ENCODE measurements at regions not wholly inside any gene's neighbourhood (a gene's known extent, or its start where the extent isn't known, plus 50 kb on each side); places are given as distances from the start of the nearest gene placed in this dataset.

DNA sequence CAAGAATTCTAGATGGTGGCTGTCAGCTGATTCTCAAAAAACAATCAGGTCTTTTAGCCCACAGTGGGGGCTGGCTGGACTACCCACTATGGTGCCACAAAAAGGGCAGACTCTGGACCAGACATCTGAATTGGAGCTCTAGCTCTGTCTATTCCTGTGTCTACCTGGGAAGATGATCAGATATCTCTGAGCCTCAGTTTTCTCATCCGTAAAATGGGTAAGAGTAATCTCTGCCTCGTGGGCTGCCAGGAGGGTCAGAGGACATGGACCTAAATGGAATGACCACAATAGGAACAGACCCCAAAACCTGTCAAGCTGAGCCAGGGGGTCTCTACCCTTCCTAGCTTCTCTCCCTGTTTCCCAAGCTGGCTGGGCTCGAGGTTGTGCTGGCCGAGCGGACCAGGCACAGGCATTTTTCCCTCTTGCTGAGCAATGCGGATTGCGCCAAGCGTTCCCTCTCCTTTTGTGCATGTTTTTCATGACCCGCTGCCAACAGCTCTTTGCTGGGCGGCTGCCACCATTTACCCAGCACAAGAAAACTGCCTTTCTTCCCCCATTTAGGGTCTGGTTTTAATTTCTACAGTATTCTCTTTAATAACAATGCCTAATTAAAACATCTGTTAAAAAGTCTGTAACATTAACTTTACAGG, 74.7 kb upstream of the MAFB start:
- Mint-ChIP-seq H3K27ac (ENCODE audit: unreplicated experiment) (no peak overlapping the region), H3K27me3 (ENCODE audit: low read depth) (peaks cover 18% of the 10 kb centered on the region), H3K36me3 (ENCODE audit: low read depth) (no peaks in the 10 kb centered on the region), H3K4me1 (ENCODE audit: low read depth) (no peaks in the 10 kb centered on the region), H3K9me3 (ENCODE audit: low read depth) (peaks cover 3% of the 10 kb centered on the region), H3K4me3 (ENCODE audit: unreplicated experiment) (no peak overlapping the region)
- TF ChIP-seq, protein P1, sequence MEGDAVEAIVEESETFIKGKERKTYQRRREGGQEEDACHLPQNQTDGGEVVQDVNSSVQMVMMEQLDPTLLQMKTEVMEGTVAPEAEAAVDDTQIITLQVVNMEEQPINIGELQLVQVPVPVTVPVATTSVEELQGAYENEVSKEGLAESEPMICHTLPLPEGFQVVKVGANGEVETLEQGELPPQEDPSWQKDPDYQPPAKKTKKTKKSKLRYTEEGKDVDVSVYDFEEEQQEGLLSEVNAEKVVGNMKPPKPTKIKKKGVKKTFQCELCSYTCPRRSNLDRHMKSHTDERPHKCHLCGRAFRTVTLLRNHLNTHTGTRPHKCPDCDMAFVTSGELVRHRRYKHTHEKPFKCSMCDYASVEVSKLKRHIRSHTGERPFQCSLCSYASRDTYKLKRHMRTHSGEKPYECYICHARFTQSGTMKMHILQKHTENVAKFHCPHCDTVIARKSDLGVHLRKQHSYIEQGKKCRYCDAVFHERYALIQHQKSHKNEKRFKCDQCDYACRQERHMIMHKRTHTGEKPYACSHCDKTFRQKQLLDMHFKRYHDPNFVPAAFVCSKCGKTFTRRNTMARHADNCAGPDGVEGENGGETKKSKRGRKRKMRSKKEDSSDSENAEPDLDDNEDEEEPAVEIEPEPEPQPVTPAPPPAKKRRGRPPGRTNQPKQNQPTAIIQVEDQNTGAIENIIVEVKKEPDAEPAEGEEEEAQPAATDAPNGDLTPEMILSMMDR (IDR thresholded peaks at IDR 0.05), result no peak
- DNase-seq (ENCODE audit: low spot score), result no peak

GRCh38 chr20:40765814-40766480, 76.9 kb upstream of the MAFB start:
- H3K36me3 Mint-ChIP-seq (ENCODE audit: low read depth), result no peaks in the 10 kb centered on the region
- no peaks in the 10 kb centered on the region for H3K4me1 Mint-ChIP-seq (ENCODE audit: low read depth)
- H3K4me3 Mint-ChIP-seq (ENCODE audit: unreplicated experiment), result no peak overlapping the region
- no peak overlapping the region for H3K27ac Mint-ChIP-seq (ENCODE audit: unreplicated experiment)
- DNase-seq (ENCODE audit: low spot score), result no peak
- H3K27me3 Mint-ChIP-seq (ENCODE audit: low read depth), result peaks cover 17% of the 10 kb centered on the region
- TF ChIP-seq, protein P1 (IDR thresholded peaks at IDR 0.05), result no peak
- H3K9me3 Mint-ChIP-seq (ENCODE audit: low read depth), result peaks cover under 1% of the 10 kb centered on the region

GRCh38 chr20:40766790-40767614, 78.0 kb upstream of the MAFB start:
- DNase-seq (ENCODE audit: low spot score), result no peak
- Mint-ChIP-seq H3K27me3 (ENCODE audit: low read depth) (peaks cover 20% of the 10 kb centered on the region), H3K4me3 (ENCODE audit: unreplicated experiment) (no peak overlapping the region), H3K4me1 (ENCODE audit: low read depth) (no peaks in the 10 kb centered on the region), H3K27ac (ENCODE audit: unreplicated experiment) (no peak overlapping the region), H3K9me3 (ENCODE audit: low read depth) (no peaks in the 10 kb centered on the region), H3K36me3 (ENCODE audit: low read depth) (no peaks in the 10 kb centered on the region)
- TF ChIP-seq, protein P1 (IDR thresholded peaks at IDR 0.05), result no peak

DNA sequence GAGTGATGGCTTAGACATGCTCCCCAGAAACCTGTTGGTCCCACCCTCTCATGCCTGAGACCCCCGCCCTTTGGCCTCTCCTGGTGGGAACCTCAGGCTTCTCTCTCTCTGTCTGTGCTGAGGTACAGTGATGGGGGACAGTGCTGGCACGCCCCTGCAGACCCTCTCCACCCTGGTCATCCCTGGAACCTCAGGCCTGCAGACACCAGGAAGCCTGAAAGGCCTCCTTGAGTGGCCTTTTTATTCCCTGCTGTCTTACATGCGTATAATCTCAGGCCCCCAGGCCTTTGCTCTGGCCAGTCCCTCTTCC, 78.5 kb upstream of the MAFB start:
- Mint-ChIP-seq H3K9me3 (ENCODE audit: low read depth) (no peaks in the 10 kb centered on the region), H3K27ac (ENCODE audit: unreplicated experiment) (no peak overlapping the region), H3K4me1 (ENCODE audit: low read depth) (no peaks in the 10 kb centered on the region), H3K27me3 (ENCODE audit: low read depth) (peaks cover 20% of the 10 kb centered on the region), H3K4me3 (ENCODE audit: unreplicated experiment) (no peak overlapping the region), H3K36me3 (ENCODE audit: low read depth) (no peaks in the 10 kb centered on the region)
- no peak for DNase-seq (ENCODE audit: low spot score)
- TF ChIP-seq, protein P1 (IDR thresholded peaks at IDR 0.05), result no peak

DNA sequence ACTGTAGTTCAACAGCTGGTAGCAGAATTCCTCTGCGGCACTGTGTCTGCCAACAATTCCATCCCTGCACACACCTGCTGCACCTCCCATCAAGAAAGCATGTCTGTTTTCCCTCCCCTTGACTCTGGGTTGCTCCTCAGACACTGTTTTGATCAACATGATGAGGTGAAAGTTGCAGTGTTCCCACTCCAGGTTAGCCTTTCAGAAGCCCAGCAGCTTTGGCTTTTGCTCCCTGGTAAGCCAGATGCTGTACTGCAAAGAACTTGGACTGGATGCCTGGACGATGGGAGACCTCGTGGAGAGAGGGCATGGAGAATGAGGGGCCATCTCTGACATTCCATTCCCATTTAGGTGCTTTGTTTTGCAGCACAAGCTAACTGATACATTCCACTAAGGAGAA, 79.1 kb upstream of the MAFB start:
- Mint-ChIP-seq H3K27ac (ENCODE audit: unreplicated experiment) (no peak overlapping the region), H3K36me3 (ENCODE audit: low read depth) (no peaks in the 10 kb centered on the region), H3K4me3 (ENCODE audit: unreplicated experiment) (no peak overlapping the region), H3K27me3 (ENCODE audit: low read depth) (peaks cover 16% of the 10 kb centered on the region), H3K4me1 (ENCODE audit: low read depth) (no peaks in the 10 kb centered on the region), H3K9me3 (ENCODE audit: low read depth) (no peaks in the 10 kb centered on the region)
- TF ChIP-seq, protein P1 (IDR thresholded peaks at IDR 0.05), result no peak
- no peak for DNase-seq (ENCODE audit: low spot score)
